NCI-H226 (cell line): ENCODE measurements at regions not wholly inside any gene's neighbourhood (a gene's known extent, or its start where the extent isn't known, plus 50 kb on each side); places are given as distances from the start of the nearest gene placed in this dataset.

Source experiments
- DNase-seq: peaks from one replicate; pipeline ENCODE4 v3.0.0-alpha.2; 2015

GRCh38 chr2:41826921-41827320 lies 220.9 kb upstream of the PKDCC start:
- DNase-seq = no peak

GRCh38 chr2:41827354-41827971 lies 220.4 kb upstream of the PKDCC start:
- no peak for DNase-seq

GRCh38 chr2:41828052-41828643 lies 219.7 kb upstream of the PKDCC start:
- DNase-seq = no peak

GRCh38 chr2:41829052-41829451 lies 218.8 kb upstream of the PKDCC start:
- DNase-seq = no peak

GRCh38 chr2:41830600-41830999 lies 217.2 kb upstream of the PKDCC start:
- DNase-seq = no peak

GRCh38 chr2:41832218-41832617 lies 215.6 kb upstream of the PKDCC start:
- no peak for DNase-seq

GRCh38 chr2:41835401-41835800 lies 212.4 kb upstream of the PKDCC start:
- no peak for DNase-seq

GRCh38 chr2:41836948-41837347 lies 210.9 kb upstream of the PKDCC start:
- DNase-seq = peak; percentile 38

- no peak for DNase-seq
These were observed 210.2 kb upstream of the PKDCC start for GRCh38 chr2:41837610-41838009.

- peak; percentile 95 for DNase-seq
These were observed 206.9 kb upstream of the PKDCC start for GRCh38 chr2:41840702-41841551.

GRCh38 chr2:41846962-41847361 lies 200.9 kb upstream of the PKDCC start:
- no peak for DNase-seq

- no peak for DNase-seq
These were observed 199.9 kb upstream of the PKDCC start for GRCh38 chr2:41847744-41848441.

GRCh38 chr2:41851554-41851953 lies 196.3 kb upstream of the PKDCC start:
- DNase-seq = no peak

GRCh38 chr2:41853427-41854191 lies 194.2 kb upstream of the PKDCC start:
- DNase-seq = peak; percentile 39

- peak; percentile 47 for DNase-seq
These were observed 193.6 kb upstream of the PKDCC start for GRCh38 chr2:41854227-41854626.

- no peak for DNase-seq
These were observed 190.9 kb upstream of the PKDCC start for GRCh38 chr2:41856946-41857345.

- DNase-seq = peak; percentile 22
These were observed 188.0 kb upstream of the PKDCC start for GRCh38 chr2:41859615-41860514.

GRCh38 chr2:41863062-41863461 lies 184.8 kb upstream of the PKDCC start:
- DNase-seq = no peak

GRCh38 chr2:41865263-41865662 lies 182.6 kb upstream of the PKDCC start:
- DNase-seq = no peak

- no peak for DNase-seq
These were observed 180.3 kb upstream of the PKDCC start for GRCh38 chr2:41867553-41867952.

- DNase-seq = peak; percentile 33
These were observed 178.1 kb upstream of the PKDCC start for GRCh38 chr2:41869542-41870264.
